HFF-Myc (cell line): ENCODE measurements at regions not wholly inside any gene's neighbourhood (a gene's known extent, or its start where the extent isn't known, plus 50 kb on each side); places are given as distances from the start of the nearest gene placed in this dataset.

Source experiments
- DNase-seq: peaks from one replicate; pipeline ENCODE4 v3.0.0-alpha.2; 2011; ENCODE audit warnings: low read depth; ENCODE audit errors: extremely low read depth
- H3K4me3 ChIP-seq: replicated peaks from 2 replicates; pipeline ENCODE4 v1.5.1; 2011; ENCODE audit warnings: low read depth, mild to moderate bottlenecking, control low read depth, low read length
- CTCF ChIP-seq: IDR thresholded peaks from 2 replicates; pipeline ENCODE4 v1.5.1; 2012; ENCODE audit warnings: mild to moderate bottlenecking, low read depth, low read length, control low read depth; ENCODE audit errors: missing control alignments

- no peak overlapping the region for H3K4me3 ChIP-seq
- DNase-seq, result no peak
- no peak for TF ChIP-seq CTCF
Measured at GRCh38 chr9:30670805-30671562, 1713.5 kb upstream of the ACO1 start.

- no peak for DNase-seq
- no peak for TF ChIP-seq CTCF
- H3K4me3 ChIP-seq, result no peak overlapping the region
Measured at GRCh38 chr9:30673132-30673531, 1711.3 kb upstream of the ACO1 start.

GRCh38 chr9:30676651-30677050 is 1707.8 kb upstream of the ACO1 start:
- no peak overlapping the region for H3K4me3 ChIP-seq
- TF ChIP-seq CTCF, result no peak
- no peak for DNase-seq

- no peak for TF ChIP-seq CTCF
- DNase-seq, result no peak
- no peak overlapping the region for H3K4me3 ChIP-seq
Measured at GRCh38 chr9:30677221-30677620, 1707.2 kb upstream of the ACO1 start.

GRCh38 chr9:30688801-30689200 is 1695.6 kb upstream of the ACO1 start:
- TF ChIP-seq CTCF, result no peak
- no peak for DNase-seq

GRCh38 chr9:30697958-30698357 is 1686.5 kb upstream of the ACO1 start:
- no peak for DNase-seq
- no peak for TF ChIP-seq CTCF
- no peak overlapping the region for H3K4me3 ChIP-seq

More at GRCh38 chr9:30688801-30689200, 1695.6 kb upstream of the ACO1 start:
- no peak overlapping the region for H3K4me3 ChIP-seq

- TF ChIP-seq CTCF, result no peak
- DNase-seq, result no peak
- no peak overlapping the region for H3K4me3 ChIP-seq
Measured at GRCh38 chr9:30711591-30711990, 1672.9 kb upstream of the ACO1 start.
